Cardiac muscle cell (in vitro differentiated cells and primary cell): ENCODE measurements at regions not wholly inside any gene's neighbourhood (a gene's known extent, or its start where the extent isn't known, plus 50 kb on each side); places are given as distances from the start of the nearest gene placed in this dataset.
A peak's percentile ranks its signal among the peaks of the same experiment; 100 is the strongest.

ENCODE experiments used
- DNase-seq, 2 donors: peaks; one replicate each; pipeline versions ENCODE4 v3.0.0 to v3.0.0-alpha.2; 2010 to 2017; ENCODE audit warnings: low read depth in 1 of 2, low spot score in 1 of 2
- H3K27ac ChIP-seq: fragments of 200-600 bp; sonication (generic); 2 replicates; pipeline ENCODE4 v1.5.1; 2016
- H3K27me3 ChIP-seq: fragments of 200-600 bp; sonication (generic); 2 replicates; pipeline ENCODE4 v1.6.0; 2016; ENCODE audit warnings: control low read depth
- H3K36me3 ChIP-seq: fragments of 200-600 bp; sonication (generic); 2 replicates; pipeline ENCODE4 v1.5.1; 2016; ENCODE audit warnings: control low read depth
- H3K4me1 ChIP-seq: fragments of 200-600 bp; sonication (generic); 2 replicates; pipeline ENCODE4 v1.8.1; 2017; ENCODE audit warnings: low read depth, mild to moderate bottlenecking, mixed run types
- H3K4me3 ChIP-seq: fragments of 200-600 bp; sonication (generic); 2 replicates; pipeline ENCODE4 v1.5.1; 2016; ENCODE audit warnings: mild to moderate bottlenecking
- H3K9me3 ChIP-seq: fragments of 200-600 bp; sonication (generic); 2 replicates; pipeline ENCODE4 v1.5.1; 2017; ENCODE audit warnings: low read depth, mild to moderate bottlenecking, control low read depth
- CTCF ChIP-seq: IDR thresholded peaks from 2 replicates; pipeline ENCODE4 v1.5.1; 2012; ENCODE audit warnings: low read depth, mild to moderate bottlenecking, low read length

DNA sequence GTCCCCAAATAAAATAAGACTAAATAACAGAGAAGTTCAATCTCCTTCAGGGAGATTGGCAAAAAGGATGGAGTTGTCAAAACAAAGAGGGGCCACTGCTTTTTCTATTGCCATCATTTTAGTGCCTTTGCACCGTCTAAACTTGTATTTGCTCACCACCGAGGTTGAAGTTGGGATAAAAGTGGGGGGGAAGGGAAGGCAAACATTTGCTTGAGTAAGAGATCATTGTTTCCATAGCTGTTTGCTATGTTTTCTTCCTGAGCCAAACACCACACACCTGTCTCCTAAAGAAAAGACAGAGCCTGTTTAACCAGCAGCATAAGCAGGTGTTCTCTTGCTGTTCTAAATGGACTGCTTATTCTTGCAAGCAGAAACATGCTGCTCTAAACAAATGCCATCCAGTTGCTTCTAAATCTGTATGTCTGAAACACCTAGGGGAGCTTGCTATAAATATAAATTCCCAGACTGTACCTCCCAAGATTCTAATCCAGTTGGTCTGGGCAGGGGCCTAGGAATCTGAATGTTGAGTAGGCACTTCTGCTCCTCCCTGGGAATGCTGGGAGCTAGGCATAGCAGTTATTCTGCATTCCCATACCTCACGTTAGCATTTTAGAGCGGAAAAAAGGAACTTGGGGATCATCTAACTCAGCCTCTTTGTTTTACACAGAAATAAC lies 179.4 kb upstream of the ARL4C start:
- no peaks in the 10 kb centered on the region for H3K9me3 ChIP-seq
- no peaks in the 10 kb centered on the region for H3K36me3 ChIP-seq
- DNase-seq = no peak
- H3K27ac ChIP-seq = no peak overlapping the region
- H3K4me1 ChIP-seq = peaks cover 5% of the 10 kb centered on the region
- no peak overlapping the region for H3K4me3 ChIP-seq
- H3K27me3 ChIP-seq = no peaks in the 10 kb centered on the region
- TF ChIP-seq CTCF = no peak

DNA sequence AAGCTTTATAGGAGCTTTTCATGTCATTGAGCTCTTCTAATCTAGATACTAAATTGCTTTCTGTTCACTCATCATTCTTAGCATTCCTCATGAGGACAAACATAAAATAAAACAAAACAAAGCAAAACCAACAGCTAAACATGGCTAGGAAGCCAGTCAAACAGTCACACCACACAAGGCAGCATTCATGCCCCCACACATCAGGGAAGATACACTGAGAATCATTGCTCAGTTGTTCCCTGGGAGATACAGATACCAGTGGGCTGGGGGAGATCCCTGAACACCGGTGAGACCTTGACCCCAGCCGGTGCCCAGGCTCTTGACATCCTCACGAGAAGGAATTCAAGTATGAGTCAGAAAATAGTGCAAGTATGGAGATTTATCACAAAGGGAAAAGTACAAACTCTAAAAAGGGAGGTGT lies 177.9 kb upstream of the ARL4C start:
- no peak overlapping the region for H3K4me3 ChIP-seq
- no peaks in the 10 kb centered on the region for H3K9me3 ChIP-seq
- TF ChIP-seq CTCF = no peak
- H3K4me1 ChIP-seq = peaks cover 5% of the 10 kb centered on the region
- peak in 1 of 2 donors; percentile 49 for DNase-seq
- no peaks in the 10 kb centered on the region for H3K36me3 ChIP-seq
- H3K27me3 ChIP-seq = no peaks in the 10 kb centered on the region
- no peak overlapping the region for H3K27ac ChIP-seq

GRCh38 chr2:234673961-234674759 lies 177.3 kb upstream of the ARL4C start:
- no peaks in the 10 kb centered on the region for H3K9me3 ChIP-seq
- TF ChIP-seq CTCF = no peak
- H3K36me3 ChIP-seq = no peaks in the 10 kb centered on the region
- H3K4me1 ChIP-seq = peaks cover 5% of the 10 kb centered on the region
- peak in 1 of 2 donors; percentile 33 for DNase-seq
- H3K4me3 ChIP-seq = no peak overlapping the region
- no peak overlapping the region for H3K27ac ChIP-seq
- H3K27me3 ChIP-seq = no peaks in the 10 kb centered on the region

DNA sequence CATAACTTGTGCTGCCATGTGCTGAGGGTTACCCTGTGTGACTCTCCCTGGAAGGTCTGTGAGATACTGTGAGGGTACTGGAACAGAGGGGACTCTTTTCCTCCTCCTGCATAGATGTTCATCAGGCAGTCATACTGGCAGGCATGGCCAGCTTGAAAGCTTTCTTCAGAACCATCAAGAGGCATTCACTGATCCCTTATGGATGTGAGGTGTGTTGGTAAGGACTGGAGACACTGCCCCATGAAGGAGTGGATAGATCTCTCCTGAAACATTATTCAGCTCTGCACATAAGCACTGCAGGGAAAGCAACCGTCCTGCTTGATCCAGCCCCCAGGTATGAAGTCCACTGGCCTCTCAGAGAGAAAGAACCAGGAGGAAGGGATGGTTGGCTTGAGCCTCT lies 176.6 kb upstream of the ARL4C start:
- Histone ChIP-seq H3K27ac (no peak overlapping the region), H3K4me3 (no peak overlapping the region), H3K9me3 (no peaks in the 10 kb centered on the region), H3K4me1 (peaks cover 5% of the 10 kb centered on the region), H3K36me3 (no peaks in the 10 kb centered on the region), H3K27me3 (no peaks in the 10 kb centered on the region)
- DNase-seq = no peak
- no peak for TF ChIP-seq CTCF

DNA sequence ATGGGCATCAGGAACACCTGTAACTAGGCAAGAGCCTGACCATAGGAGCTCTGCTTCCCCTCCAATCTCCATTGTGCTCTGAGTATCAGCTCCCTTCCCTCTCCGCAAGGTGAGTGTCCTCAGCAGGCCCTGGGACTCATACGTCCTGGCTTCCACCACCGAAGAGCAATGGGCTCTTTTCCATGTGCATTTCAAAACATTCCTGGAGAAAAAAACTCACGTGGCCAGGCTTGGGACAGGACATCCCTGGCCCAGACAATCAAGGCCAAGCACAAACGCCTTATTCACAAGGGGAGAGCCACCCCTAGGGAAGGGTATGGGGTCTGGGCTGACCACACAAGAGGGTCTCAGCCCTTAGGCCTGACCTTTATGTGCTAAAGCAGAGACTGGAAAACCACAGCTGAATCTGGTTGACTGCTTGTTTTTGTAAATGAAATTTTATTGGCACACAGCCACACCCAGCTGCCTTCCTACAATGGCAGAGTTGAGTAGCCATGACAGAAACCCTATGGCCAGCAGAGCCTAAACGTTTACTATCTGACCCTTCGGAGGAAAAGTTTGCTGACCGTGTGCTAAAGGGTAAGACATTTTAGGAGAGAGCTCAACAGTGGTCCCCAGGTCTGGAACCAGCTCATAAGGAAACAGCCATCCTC lies 175.7 kb upstream of the ARL4C start:
- H3K4me1 ChIP-seq = peaks cover 5% of the 10 kb centered on the region
- no peak for TF ChIP-seq CTCF

More for the DNA sequence above, 175.7 kb upstream of the ARL4C start:
- Histone ChIP-seq H3K27me3 (no peaks in the 10 kb centered on the region), H3K27ac (no peak overlapping the region), H3K36me3 (no peaks in the 10 kb centered on the region), H3K4me3 (no peak overlapping the region), H3K9me3 (no peaks in the 10 kb centered on the region)
- DNase-seq = peak in 1 of 2 donors; percentile 37
